SK-N-MC (cell line): ENCODE measurements at regions not wholly inside any gene's neighbourhood (a gene's known extent, or its start where the extent isn't known, plus 50 kb on each side); places are given as distances from the start of the nearest gene placed in this dataset.

Experiments used
- EZH2 ChIP-seq: fragments of 200-600 bp; sonication (generic); IDR thresholded peaks from one replicate; pipeline ENCODE4 v1.6.1; 2017; ENCODE audit warnings: antibody characterized with exemption
- FOXP2 ChIP-seq: optimal IDR thresholded peaks from 2 replicates; pipeline ENCODE3; 2011; ENCODE audit warnings: mild to moderate bottlenecking, moderate library complexity; ENCODE audit not compliant: insufficient read depth; ENCODE audit errors: extremely low read length, control extremely low read depth
- POLR2AphosphoS5 ChIP-seq: IDR thresholded peaks from 2 replicates; pipeline ENCODE4 v1.6.1; 2012; ENCODE audit warnings: mild to moderate bottlenecking, low read depth, low read length, borderline replicate concordance

DNA sequence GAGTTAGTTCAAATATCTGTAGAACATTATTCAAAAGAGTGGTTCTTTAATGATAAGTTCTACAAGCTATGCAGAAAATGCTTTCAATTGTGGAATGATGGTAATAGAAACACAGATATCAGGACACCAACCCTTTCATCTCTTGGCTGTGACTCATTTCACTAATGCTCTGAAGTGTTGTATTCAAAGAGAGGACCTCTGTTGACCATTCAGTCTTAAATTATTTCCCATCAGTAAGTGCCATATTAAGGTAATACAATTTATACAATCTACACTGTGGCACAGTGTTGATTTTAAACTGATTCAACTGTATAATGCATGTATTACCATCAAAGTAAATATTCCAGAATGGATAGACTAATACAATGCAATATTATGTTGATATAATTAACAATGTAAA, 289.0 kb upstream of the ADGRL3 start:
- TF ChIP-seq EZH2 (no peak), FOXP2 (no peak), POLR2AphosphoS5 (no peak)
